ENCODE measurements at regions not wholly inside any gene's neighbourhood (a gene's known extent, or its start where the extent isn't known, plus 50 kb on each side); places are given as distances from the start of the nearest gene placed in this dataset.

GRCh38 chr3:65078748-65079147 is 390.9 kb upstream of the ADAMTS9 start:
- no peak for TF ChIP-seq POLR2AphosphoS5 (IDR thresholded peaks at IDR 0.05; ENCODE audit: low read depth)
- TF ChIP-seq CTCF (conservative IDR thresholded peaks at IDR 0.05; ENCODE audit: low read depth in 2 of 2) = no peak
